Liver (tissue), 3 donors: ENCODE measurements at regions not wholly inside any gene's neighbourhood (a gene's known extent, or its start where the extent isn't known, plus 50 kb on each side); places are given as distances from the start of the nearest gene placed in this dataset.

Experiments
- EGR1 ChIP-seq, 2 donors: IDR thresholded peaks; 2 replicates each; pipeline ENCODE4 v1.6.1; 2016 to 2018; ENCODE audit warnings: antibody characterized with exemption in 2 of 2, low read depth in 2 of 2
- JUND ChIP-seq, 2 donors: IDR thresholded peaks; 2 replicates each; pipeline ENCODE4 v1.6.1; 2016; ENCODE audit warnings: antibody characterized with exemption in 2 of 2
- RAD21 ChIP-seq, 2 donors: IDR thresholded peaks; 2 replicates each; pipeline ENCODE4 v1.6.1; 2016; ENCODE audit warnings: antibody characterized with exemption in 2 of 2, mild to moderate bottlenecking in 2 of 2
- TAF1 ChIP-seq: conservative IDR thresholded peaks from 2 replicates; pipeline ENCODE4 v1.6.1; 2016; ENCODE audit warnings: antibody characterized with exemption, mild to moderate bottlenecking
- TF ChIP-seq, protein P1 (sequence below): fragments of 150-350 bp; IDR thresholded peaks from 2 replicates; pipeline ENCODE4 v1.5.1; 2017; ENCODE audit warnings: improper control_type of control experiment, low read depth, low read length; ENCODE audit not compliant: missing input control
- TF ChIP-seq, protein P2 (sequence below): IDR thresholded peaks from 2 replicates; pipeline ENCODE4 v1.6.1; 2016; ENCODE audit warnings: antibody characterized with exemption
- donor health status: healthy.
- donor health status: healthy.

DNA sequence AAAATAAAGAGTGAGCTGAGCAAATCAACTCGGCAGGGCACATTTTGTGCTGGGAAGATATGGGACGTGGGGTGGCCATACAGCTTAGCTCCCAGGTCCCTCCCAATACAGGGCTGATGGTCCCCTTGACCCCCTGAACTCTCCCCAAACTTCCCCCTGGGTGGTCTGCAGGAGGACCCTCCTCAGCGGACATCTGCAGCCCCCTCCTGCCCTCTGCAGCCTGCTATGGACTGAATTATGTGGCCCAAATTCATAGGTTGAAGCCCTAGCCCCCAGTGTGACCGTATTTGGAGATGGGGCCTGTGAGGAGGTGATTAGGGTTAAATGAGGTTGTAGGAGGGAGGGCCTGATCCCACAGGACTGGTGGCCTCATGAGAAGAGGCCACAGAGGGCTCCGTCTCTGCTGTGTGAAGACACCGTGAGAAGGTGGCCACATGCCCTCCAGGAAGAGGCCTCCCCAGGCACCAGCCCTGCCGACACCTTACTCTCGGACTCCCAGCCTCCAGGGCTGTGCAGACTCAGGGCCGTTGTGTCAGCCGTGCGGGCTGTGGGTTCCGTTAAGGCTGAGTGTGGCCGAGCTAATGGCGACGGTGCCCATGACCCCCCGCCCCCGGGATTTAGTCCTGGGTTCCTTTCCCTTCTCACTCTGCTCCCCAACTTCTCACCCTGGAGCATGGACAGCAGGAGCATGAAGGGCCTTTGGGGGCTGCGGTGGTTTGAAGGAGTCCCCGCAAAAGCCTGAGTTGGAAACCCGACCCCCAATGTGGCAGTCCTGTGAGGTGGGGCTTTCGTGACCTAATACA lies 1042.8 kb downstream of the BRD1 start:
- no peak for TF ChIP-seq JUND (IDR thresholded peaks at IDR 0.05)
- TF ChIP-seq, protein P1, sequence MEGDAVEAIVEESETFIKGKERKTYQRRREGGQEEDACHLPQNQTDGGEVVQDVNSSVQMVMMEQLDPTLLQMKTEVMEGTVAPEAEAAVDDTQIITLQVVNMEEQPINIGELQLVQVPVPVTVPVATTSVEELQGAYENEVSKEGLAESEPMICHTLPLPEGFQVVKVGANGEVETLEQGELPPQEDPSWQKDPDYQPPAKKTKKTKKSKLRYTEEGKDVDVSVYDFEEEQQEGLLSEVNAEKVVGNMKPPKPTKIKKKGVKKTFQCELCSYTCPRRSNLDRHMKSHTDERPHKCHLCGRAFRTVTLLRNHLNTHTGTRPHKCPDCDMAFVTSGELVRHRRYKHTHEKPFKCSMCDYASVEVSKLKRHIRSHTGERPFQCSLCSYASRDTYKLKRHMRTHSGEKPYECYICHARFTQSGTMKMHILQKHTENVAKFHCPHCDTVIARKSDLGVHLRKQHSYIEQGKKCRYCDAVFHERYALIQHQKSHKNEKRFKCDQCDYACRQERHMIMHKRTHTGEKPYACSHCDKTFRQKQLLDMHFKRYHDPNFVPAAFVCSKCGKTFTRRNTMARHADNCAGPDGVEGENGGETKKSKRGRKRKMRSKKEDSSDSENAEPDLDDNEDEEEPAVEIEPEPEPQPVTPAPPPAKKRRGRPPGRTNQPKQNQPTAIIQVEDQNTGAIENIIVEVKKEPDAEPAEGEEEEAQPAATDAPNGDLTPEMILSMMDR: no peak
- TF ChIP-seq, protein P2, sequence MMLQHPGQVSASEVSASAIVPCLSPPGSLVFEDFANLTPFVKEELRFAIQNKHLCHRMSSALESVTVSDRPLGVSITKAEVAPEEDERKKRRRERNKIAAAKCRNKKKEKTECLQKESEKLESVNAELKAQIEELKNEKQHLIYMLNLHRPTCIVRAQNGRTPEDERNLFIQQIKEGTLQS: no peak
- no peak for TF ChIP-seq RAD21 (IDR thresholded peaks at IDR 0.05)
- no peak for TF ChIP-seq EGR1 (IDR thresholded peaks at IDR 0.05; ENCODE audit: low read depth in 2 of 2)
- no peak for TF ChIP-seq TAF1
